ENCODE measurements at regions not wholly inside any gene's neighbourhood (a gene's known extent, or its start where the extent isn't known, plus 50 kb on each side); places are given as distances from the start of the nearest gene placed in this dataset.

DNA sequence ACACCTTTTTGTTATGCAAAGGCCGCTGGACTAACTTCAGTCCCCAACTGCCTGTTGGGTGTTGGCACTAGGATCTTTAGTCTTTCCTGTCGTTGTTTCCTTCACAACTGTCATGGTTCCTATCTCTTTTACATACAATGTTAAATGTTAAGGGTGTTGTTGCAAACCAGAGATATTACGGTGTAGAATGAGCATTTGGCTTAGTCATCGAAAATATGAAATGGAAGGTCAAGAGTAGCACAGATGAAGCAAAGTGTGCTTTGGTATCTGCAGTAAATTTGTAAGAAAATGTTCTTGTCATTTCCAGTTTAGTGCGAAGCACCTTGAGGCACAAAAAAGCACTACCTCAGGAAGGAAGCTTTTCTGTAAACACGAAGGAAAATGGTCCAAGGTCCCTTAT is 751.3 kb upstream of the LRFN5 start:
- WGBS (ENCODE audit: extremely low coverage, insufficient read length, low lambda C conversion rate) = no CpG with 5 or more reads among the region's 6 CpGs
- H3K23ac ChIP-seq (ENCODE audit: insufficient read length, low read depth, low read length) = no peak overlapping the region
- TF ChIP-seq, protein P1, sequence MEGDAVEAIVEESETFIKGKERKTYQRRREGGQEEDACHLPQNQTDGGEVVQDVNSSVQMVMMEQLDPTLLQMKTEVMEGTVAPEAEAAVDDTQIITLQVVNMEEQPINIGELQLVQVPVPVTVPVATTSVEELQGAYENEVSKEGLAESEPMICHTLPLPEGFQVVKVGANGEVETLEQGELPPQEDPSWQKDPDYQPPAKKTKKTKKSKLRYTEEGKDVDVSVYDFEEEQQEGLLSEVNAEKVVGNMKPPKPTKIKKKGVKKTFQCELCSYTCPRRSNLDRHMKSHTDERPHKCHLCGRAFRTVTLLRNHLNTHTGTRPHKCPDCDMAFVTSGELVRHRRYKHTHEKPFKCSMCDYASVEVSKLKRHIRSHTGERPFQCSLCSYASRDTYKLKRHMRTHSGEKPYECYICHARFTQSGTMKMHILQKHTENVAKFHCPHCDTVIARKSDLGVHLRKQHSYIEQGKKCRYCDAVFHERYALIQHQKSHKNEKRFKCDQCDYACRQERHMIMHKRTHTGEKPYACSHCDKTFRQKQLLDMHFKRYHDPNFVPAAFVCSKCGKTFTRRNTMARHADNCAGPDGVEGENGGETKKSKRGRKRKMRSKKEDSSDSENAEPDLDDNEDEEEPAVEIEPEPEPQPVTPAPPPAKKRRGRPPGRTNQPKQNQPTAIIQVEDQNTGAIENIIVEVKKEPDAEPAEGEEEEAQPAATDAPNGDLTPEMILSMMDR (conservative IDR thresholded peaks at IDR 0.05) = no peak
- no peak overlapping the region for H2BK120ac ChIP-seq (ENCODE audit: low read depth, low read length, poor library complexity, severe bottlenecking)
- no peak overlapping the region for H3K27ac ChIP-seq (ENCODE audit: insufficient read length, low read depth, low read length)
- H3K27me3 ChIP-seq (ENCODE audit: insufficient read depth, low read length) = no peaks in the 10 kb centered on the region
- H3K4ac ChIP-seq (ENCODE audit: low read depth, low read length) = no peak overlapping the region
- Mint-ChIP-seq H3K9me3 (no peaks in the 10 kb centered on the region), H3K36me3 (ENCODE audit: insufficient read depth in 1 of 3, low read depth in 3 of 3) (no peaks in the 10 kb centered on the region; a peak in 1 of 7 replicates), H3K27ac (no peak overlapping the region), H3K27me3 (ENCODE audit: low read depth) (no peaks in the 10 kb centered on the region), H3K4me3 (no peak overlapping the region), H3K4me1 (peaks cover 13 to 15% of the 10 kb centered on the region in 2 experiments)
- no peak overlapping the region for H3K4me2 ChIP-seq (ENCODE audit: insufficient read depth, insufficient read length, low read length)
- H3K79me1 ChIP-seq (ENCODE audit: insufficient read depth, low read depth, low read length, poor library complexity, severe bottlenecking) = no peaks in the 10 kb centered on the region
- no peaks in the 10 kb centered on the region for H3K23me2 ChIP-seq (ENCODE audit: insufficient read length, low read depth, low read length, poor library complexity, severe bottlenecking)
- H3K14ac ChIP-seq (ENCODE audit: insufficient read depth, low read length) = no peak overlapping the region
- no peak overlapping the region for H3T11ph ChIP-seq (ENCODE audit: low read length)
- H3K9me3 ChIP-seq (ENCODE audit: control insufficient read depth, low read depth, low read length) = no peaks in the 10 kb centered on the region
- H4K5ac ChIP-seq (ENCODE audit: insufficient read length, low read depth, low read length) = no peak overlapping the region
- no peak for DNase-seq
- no peak overlapping the region for H3K18ac ChIP-seq (ENCODE audit: insufficient read length, low read depth, low read length)
- no peak overlapping the region for H2BK20ac ChIP-seq (ENCODE audit: low read depth, low read length, poor library complexity, severe bottlenecking)
- no peaks in the 10 kb centered on the region for H4K20me1 ChIP-seq (ENCODE audit: control insufficient read depth, insufficient read depth, insufficient read length)
- no peak overlapping the region for H2BK15ac ChIP-seq (ENCODE audit: low read depth, low read length)
- H2AFZ ChIP-seq (ENCODE audit: low read length) = no peak overlapping the region
- no peak overlapping the region for H4K91ac ChIP-seq (ENCODE audit: insufficient read length, low read depth, low read length)
- no peaks in the 10 kb centered on the region for H3K79me2 ChIP-seq (ENCODE audit: insufficient read depth, low read length)
- H2AK5ac ChIP-seq (ENCODE audit: insufficient read length, low read length) = no peak overlapping the region
- H3K56ac ChIP-seq (ENCODE audit: insufficient read length, low read depth, low read length) = no peak overlapping the region
- H3K4me1 ChIP-seq (ENCODE audit: insufficient read depth, low read length) = no peaks in the 10 kb centered on the region; the same call in 1 of the 2 replicates
- no peak overlapping the region for H3K9ac ChIP-seq (ENCODE audit: extremely low read depth, insufficient read length, low read length)
- H2BK5ac ChIP-seq (ENCODE audit: insufficient read length, low read length) = no peak overlapping the region
- H2BK12ac ChIP-seq (ENCODE audit: insufficient read length, low read depth, low read length) = no peak overlapping the region
- H4K8ac ChIP-seq (replicated peaks; ENCODE audit: insufficient read length, low read depth, low read length) = no peak overlapping the region
